GM12878 (cell line): ENCODE measurements at regions not wholly inside any gene's neighbourhood (a gene's known extent, or its start where the extent isn't known, plus 50 kb on each side); places are given as distances from the start of the nearest gene placed in this dataset.

Experiments
- ATAC-seq: fragments of 200-7000 bp; cut with Tn5 transposase; 3 replicates; pipeline ENCODE4 v1.9.1; 2020; ENCODE audit warnings: mild to moderate bottlenecking, moderate library complexity
- BruUV-seq: library from RNA; stranded (reverse); fragments of 400-500 nt; replicated peaks from 2 replicates; lab custom pipeline; 2021; lab: Mats Ljungman, UMichigan
- CTCF ChIA-PET: fragments of 300-600 bp; sonication (Branson Sonifier 250); formaldehyde crosslinking; extraction: SDS; loops from one replicate; lab custom pipeline; 2021; ENCODE audit warnings: inconsistent platforms; lab: Yijun Ruan, JAX
- POLR2A ChIA-PET: fragments of 350-600 bp; formaldehyde crosslinking; extraction: SDS; loops from one replicate; lab custom pipeline; 2021; ENCODE audit warnings: inconsistent platforms; lab: Charles Lee
- RAD21 ChIA-PET: fragments of 300-600 bp; sonication (Branson Sonifier 250); formaldehyde crosslinking; loops from one replicate; lab custom pipeline; 2023; ENCODE audit warnings: antibody characterized with exemption; ENCODE audit not compliant: unreplicated experiment; lab: Charles Lee
- SMC1A ChIA-PET: fragments of 300-600 bp; sonication (Branson Sonifier 250); formaldehyde crosslinking; loops from one replicate; lab custom pipeline; 2023; ENCODE audit not compliant: unreplicated experiment, uncharacterized antibody; lab: Charles Lee
- DNase-seq: peaks from one replicate; pipeline ENCODE4 v3.0.0-alpha.2; 2011; ENCODE audit warnings: low read depth, low spot score
- FAIRE-seq: peaks from 3 replicates; lab custom pipeline; 2011; peaks lifted over from hg19 to GRCh38; lab: Jason Lieb, UNC
- H2AFZ ChIP-seq: 2 replicates; pipeline ENCODE4 v1.6.0; 2011; ENCODE audit warnings: low read depth, low read length, control low read depth; ENCODE audit not compliant: control insufficient read depth
- H3K27ac ChIP-seq: 2 replicates; pipeline ENCODE4 v1.5.1; 2011; ENCODE audit warnings: control low read depth; ENCODE audit not compliant: control insufficient read depth, insufficient read depth
- H3K27me3 ChIP-seq, 2 experiments: replicated peaks in 1 of 2; 2 replicates each; pipeline versions ENCODE4 v1.6.0 to v1.6.1; 2011; ENCODE audit warnings: low read length in 1 of 2; ENCODE audit not compliant: control insufficient read depth in 2 of 2, insufficient read depth in 2 of 2
- H3K36me3 ChIP-seq, 2 experiments: 2 replicates each; pipeline ENCODE4 v1.5.1; 2011; ENCODE audit warnings: low read length in 1 of 2; ENCODE audit not compliant: control insufficient read depth in 2 of 2, insufficient read depth in 2 of 2
- H3K4me1 ChIP-seq: 2 replicates; pipeline ENCODE4 v1.6.1; 2011; ENCODE audit warnings: mild to moderate bottlenecking, low read length, moderate library complexity, mixed read lengths; ENCODE audit not compliant: control insufficient read depth, insufficient read depth
- H3K4me2 ChIP-seq: 2 replicates; pipeline ENCODE4 v1.6.0; 2011; ENCODE audit warnings: control low read depth; ENCODE audit not compliant: control insufficient read depth, insufficient read depth
- H3K4me3 ChIP-seq: fragments of 200-600 bp; sonication (generic); 2 replicates; pipeline ENCODE4 v1.5.1; 2016
- H3K79me2 ChIP-seq: 2 replicates; pipeline ENCODE4 v1.6.0; 2011; ENCODE audit warnings: low read length; ENCODE audit not compliant: control insufficient read depth, insufficient read depth
- H3K9ac ChIP-seq: 2 replicates; pipeline ENCODE4 v1.8.0; 2011; ENCODE audit warnings: low read length, control low read depth, mixed read lengths; ENCODE audit not compliant: control insufficient read depth, insufficient read depth
- H3K9me3 ChIP-seq: replicated peaks from 3 replicates; pipeline ENCODE4 v1.5.1; 2011; ENCODE audit warnings: mild to moderate bottlenecking, low read length; ENCODE audit not compliant: control insufficient read depth, insufficient read depth
- H4K20me1 ChIP-seq: 2 replicates; pipeline ENCODE4 v1.6.0; 2011; ENCODE audit not compliant: control insufficient read depth, insufficient read depth
- BACH1 ChIP-seq: fragments of 450-650 bp; IDR thresholded peaks from 2 replicates; pipeline ENCODE4 v1.6.1; 2017; ENCODE audit warnings: mild to moderate bottlenecking, borderline replicate concordance
- BCL11A ChIP-seq: IDR thresholded peaks from 2 replicates; pipeline ENCODE4 v1.6.1; 2011; ENCODE audit warnings: low read depth, low read length
- BMI1 ChIP-seq: fragments of 450-650 bp; IDR thresholded peaks from 2 replicates; pipeline ENCODE4 v1.6.1; 2016; ENCODE audit warnings: mild to moderate bottlenecking, moderate library complexity, borderline replicate concordance
- CEBPZ ChIP-seq: fragments of 150-350 bp; IDR thresholded peaks from 2 replicates; pipeline ENCODE4 v1.6.1; 2016; ENCODE audit warnings: low read depth, low read length
- CREM ChIP-seq: IDR thresholded peaks from 2 replicates; pipeline ENCODE4 v1.6.1; 2014; ENCODE audit warnings: antibody characterized with exemption, low read depth
- E2F8 ChIP-seq: fragments of 450-650 bp; IDR thresholded peaks from 2 replicates; pipeline ENCODE4 v1.6.1; 2018; ENCODE audit warnings: mild to moderate bottlenecking, low read depth, moderate library complexity; ENCODE audit not compliant: partially characterized antibody
- EED ChIP-seq: sonication (generic); IDR thresholded peaks from 2 replicates; pipeline ENCODE4 v1.6.1; 2016; ENCODE audit warnings: antibody characterized with exemption, low read depth
- EP300 ChIP-seq, 2 experiments: fragments of 150-350 bp in 1 of 2; IDR thresholded peaks; 2 replicates each; pipeline ENCODE4 v1.6.1; 2011 to 2012; ENCODE audit warnings: low read depth in 2 of 2, low read length in 2 of 2, borderline replicate concordance in 1 of 2, improper control_type of control experiment in 1 of 2, inconsistent platforms in 1 of 2; ENCODE audit not compliant: control insufficient read depth in 1 of 2
- JUND ChIP-seq: IDR thresholded peaks from 2 replicates; pipeline ENCODE4 v1.6.1; 2012; ENCODE audit warnings: low read depth, mild to moderate bottlenecking, low read length, improper control_type of control experiment, moderate library complexity
- KLF5 ChIP-seq: fragments of 450-650 bp; IDR thresholded peaks from 2 replicates; pipeline ENCODE4 v1.6.1; 2014; ENCODE audit warnings: mild to moderate bottlenecking; ENCODE audit not compliant: partially characterized antibody
- MEF2B ChIP-seq: fragments of 450-650 bp; IDR thresholded peaks from 2 replicates; pipeline ENCODE4 v1.6.1; 2018; ENCODE audit warnings: mild to moderate bottlenecking, moderate library complexity; ENCODE audit not compliant: partially characterized antibody, poor library complexity, severe bottlenecking
- MTA3 ChIP-seq: IDR thresholded peaks from 2 replicates; pipeline ENCODE4 v1.6.1; 2012; ENCODE audit warnings: low read length, inconsistent platforms, borderline replicate concordance
- PAX8 ChIP-seq: fragments of 450-650 bp; IDR thresholded peaks from 2 replicates; pipeline ENCODE4 v1.6.1; 2017; ENCODE audit warnings: mild to moderate bottlenecking, moderate library complexity
- RAD21 ChIP-seq: IDR thresholded peaks from 2 replicates; pipeline ENCODE4 v1.6.1; 2011; ENCODE audit warnings: mild to moderate bottlenecking, low read depth, low read length, moderate library complexity; ENCODE audit not compliant: insufficient read depth
- RB1 ChIP-seq: fragments of 450-650 bp; formaldehyde crosslinking; IDR thresholded peaks from 2 replicates; pipeline ENCODE4 v1.6.1; 2017; ENCODE audit warnings: mild to moderate bottlenecking, borderline replicate concordance
- RELA ChIP-seq: fragments of 450-650 bp; IDR thresholded peaks from 2 replicates; pipeline ENCODE4 v1.8.0; 2014; ENCODE audit warnings: borderline replicate concordance; ENCODE audit not compliant: partially characterized antibody
- ZNF622 ChIP-seq: fragments of 450-650 bp; IDR thresholded peaks from 2 replicates; pipeline ENCODE4 v1.6.1; 2017; ENCODE audit warnings: mild to moderate bottlenecking, inconsistent platforms
- WGBS: methylation state at CpG from one replicate; pipeline ENCODE4 v1.1.6; 2016; ENCODE audit warnings: low lambda C conversion rate; ENCODE audit not compliant: insufficient replicate concordance, insufficient coverage; ENCODE audit errors: missing lambda C conversion rate; 5-methylcytosine and 5-hydroxymethylcytosine counted together
- in situ Hi-C: fragments of 300-500 bp; cut with MboI; formaldehyde crosslinking; loops from 9 replicates; pipeline ENCODE4 v1.14.3; 2018; ENCODE audit warnings: mixed read lengths
- intact Hi-C: fragments of 100-400 bp; cut with micrococcal nuclease; formaldehyde crosslinking; loops from one replicate; pipeline ENCODE4 v1.14.2; 2022; ENCODE audit not compliant: unreplicated experiment
- TF ChIP-seq, protein P1 (sequence below): fragments of 450-650 bp; IDR thresholded peaks from 2 replicates; pipeline ENCODE4 v1.6.1; 2016; ENCODE audit warnings: mild to moderate bottlenecking

- TF ChIP-seq RB1 (no peak), CREM (no peak), RAD21 (no peak), MTA3 (no peak), E2F8 (no peak)
These were observed 530.4 kb upstream of the KLHL29 start (continued) for GRCh38 chr2:22854588-22854987.

DNA sequence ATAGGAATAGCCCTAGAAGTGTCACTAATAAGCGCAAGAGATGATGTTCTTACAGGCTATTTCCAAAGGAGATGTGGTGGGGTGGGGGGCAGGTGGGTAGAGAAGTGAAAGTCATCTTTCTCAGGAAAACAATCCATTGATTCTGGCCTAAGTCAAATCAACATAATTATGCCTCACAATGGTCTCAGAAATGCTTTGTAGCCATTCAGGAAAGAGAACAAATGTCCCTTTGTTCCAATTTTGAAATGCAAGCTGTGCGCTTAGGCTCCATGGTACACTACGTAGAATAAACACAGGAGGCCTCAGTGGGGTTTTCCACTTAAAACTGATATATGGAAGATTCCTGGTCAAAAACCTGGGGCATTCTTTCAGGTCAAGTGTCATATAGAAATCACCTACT lies 529.9 kb upstream of the KLHL29 start:
- no TSS peak for BruUV-seq
- SMC1A ChIA-PET, result interaction anchor here (1.1 kb wide), 1 partner anchor 19 kb away, joined by 3 read pairs; no protein-coding TSS in a partner anchor
- DNase-seq (no peak), FAIRE-seq (no peak), ATAC-seq (no peak)
- intact Hi-C loops (no loop called here), in situ Hi-C loops (no loop called here)
- no peak overlapping the region for H3K27ac ChIP-seq
- no peak overlapping the region for H2AFZ ChIP-seq
- no peaks in the 10 kb centered on the region for H3K36me3 ChIP-seq
- 27% methylated on average over 3 of the region's 3 CpGs for WGBS
- H3K27me3 ChIP-seq, result no peaks in the 10 kb centered on the region
- H3K4me3 ChIP-seq, result no peak overlapping the region
- no peaks in the 10 kb centered on the region for H4K20me1 ChIP-seq
- H3K9me3 ChIP-seq, result no peaks in the 10 kb centered on the region
- no peaks in the 10 kb centered on the region for H3K4me1 ChIP-seq
- no peak overlapping the region for H3K9ac ChIP-seq
- no peak overlapping the region for H3K4me2 ChIP-seq
- POLR2A ChIA-PET, result no interaction called here
- no peaks in the 10 kb centered on the region for H3K79me2 ChIP-seq
- RAD21 ChIA-PET, result no interaction called here
- CTCF ChIA-PET, result no interaction called here
- TF ChIP-seq EED (no peak), BCL11A (no peak), BACH1 (no peak), PAX8 (no peak), RELA (no peak), EP300 (IDR thresholded peaks at IDR 0.05; ENCODE audit: borderline replicate concordance in 1 of 2, control insufficient read depth in 1 of 2, low read depth in 2 of 2, low read length in 2 of 2) (no peak), MEF2B (no peak), RB1 (no peak), ZNF622 (no peak), CEBPZ (no peak), JUND (no peak), BMI1 (no peak), KLF5 (no peak)
- TF ChIP-seq, protein P1, sequence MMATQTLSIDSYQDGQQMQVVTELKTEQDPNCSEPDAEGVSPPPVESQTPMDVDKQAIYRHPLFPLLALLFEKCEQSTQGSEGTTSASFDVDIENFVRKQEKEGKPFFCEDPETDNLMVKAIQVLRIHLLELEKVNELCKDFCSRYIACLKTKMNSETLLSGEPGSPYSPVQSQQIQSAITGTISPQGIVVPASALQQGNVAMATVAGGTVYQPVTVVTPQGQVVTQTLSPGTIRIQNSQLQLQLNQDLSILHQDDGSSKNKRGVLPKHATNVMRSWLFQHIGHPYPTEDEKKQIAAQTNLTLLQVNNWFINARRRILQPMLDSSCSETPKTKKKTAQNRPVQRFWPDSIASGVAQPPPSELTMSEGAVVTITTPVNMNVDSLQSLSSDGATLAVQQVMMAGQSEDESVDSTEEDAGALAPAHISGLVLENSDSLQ, result no peak
